ENCODE measurements at regions not wholly inside any gene's neighbourhood (a gene's known extent, or its start where the extent isn't known, plus 50 kb on each side); places are given as distances from the start of the nearest gene placed in this dataset.

GRCh38 chr15:92523176-92523575 is 129.5 kb downstream of the ST8SIA2 start (continued):
- no peak for TF ChIP-seq ELF4 (CRISPR knock-in tag; IDR thresholded peaks at IDR 0.05; ENCODE audit: low read depth)
- no peak for TF ChIP-seq ATF2 (CRISPR knock-in tag; IDR thresholded peaks at IDR 0.05; ENCODE audit: borderline replicate concordance, low read depth)
- TF ChIP-seq NR3C1 (CRISPR knock-in tag; conservative IDR thresholded peaks at IDR 0.05; ENCODE audit: low read depth): no peak
- TF ChIP-seq E2F4 (CRISPR knock-in tag; IDR thresholded peaks at IDR 0.05; ENCODE audit: borderline replicate concordance, low read depth): no peak
- TF ChIP-seq MXD4 (CRISPR knock-in tag; IDR thresholded peaks at IDR 0.05; ENCODE audit: borderline replicate concordance): no peak
- TF ChIP-seq ATF6 (CRISPR knock-in tag; IDR thresholded peaks at IDR 0.05): no peak
- no peak for TF ChIP-seq TCF7 (CRISPR knock-in tag; IDR thresholded peaks at IDR 0.05; ENCODE audit: low read depth)
- no peak for TF ChIP-seq PRRX2 (CRISPR knock-in tag; IDR thresholded peaks at IDR 0.05)
- TF ChIP-seq ZNF219 (CRISPR knock-in tag; IDR thresholded peaks at IDR 0.05; ENCODE audit: borderline replicate concordance): no peak
- no peak for TF ChIP-seq ETV6 (CRISPR knock-in tag; IDR thresholded peaks at IDR 0.05)

GRCh38 chr15:92521624-92522008 is 127.9 kb downstream of the ST8SIA2 start:
- ATAC-seq (peak; percentile 94), DNase-seq (ENCODE audit: low spot score) (peak; percentile 75)
- Mint-ChIP-seq H3K27me3 (ENCODE audit: low read depth) (no peaks in the 10 kb centered on the region), H3K36me3 (peaks cover 3% of the 10 kb centered on the region; the same call in 1 of the 2 replicates), H3K27ac (no peak overlapping the region; the same call in 1 of the 2 replicates), H3K9me3 (peaks cover 5% of the 10 kb centered on the region), H3K4me1 (peaks cover 29% of the 10 kb centered on the region), H3K4me3 (no peak overlapping the region)
- POLR2A ChIA-PET: no interaction called here
- CTCF ChIA-PET: interaction anchor here (0.6 to 3.0 kb wide), 31 partner anchors 11 to 444 kb away, joined by 3 to 35 read pairs (median 4); partner anchors contain the start of gene ST8SIA2
- TF ChIP-seq ZNF396 (CRISPR knock-in tag; IDR thresholded peaks at IDR 0.05; ENCODE audit: borderline replicate concordance): no peak
- TF ChIP-seq USF1 (CRISPR knock-in tag; IDR thresholded peaks at IDR 0.05): 0 out of 2 replicates have a peak, but pooled peaks have one; percentile 22
- no peak for TF ChIP-seq TEAD4 (CRISPR knock-in tag; IDR thresholded peaks at IDR 0.05)
- no peak for TF ChIP-seq SOX15 (CRISPR knock-in tag; IDR thresholded peaks at IDR 0.05)
- TF ChIP-seq CTCF (IDR thresholded peaks at IDR 0.05): peak; percentile 44; the same call in 1 of the 2 replicates
- no peak for TF ChIP-seq PRDM15 (CRISPR knock-in tag; IDR thresholded peaks at IDR 0.05)
- TF ChIP-seq ZNF138 (CRISPR knock-in tag; conservative IDR thresholded peaks at IDR 0.05): no peak
- no peak for TF ChIP-seq ZNF416 (CRISPR knock-in tag; IDR thresholded peaks at IDR 0.05)
- 0 out of 2 replicates have a peak, but pooled peaks have one; percentile 15 for TF ChIP-seq FOXK1 (CRISPR knock-in tag; IDR thresholded peaks at IDR 0.05)
- TF ChIP-seq ZNF219 (CRISPR knock-in tag; IDR thresholded peaks at IDR 0.05; ENCODE audit: borderline replicate concordance): no peak
- TF ChIP-seq MXD4 (CRISPR knock-in tag; IDR thresholded peaks at IDR 0.05; ENCODE audit: borderline replicate concordance): no peak
- no peak for TF ChIP-seq HMGA2 (CRISPR knock-in tag; IDR thresholded peaks at IDR 0.05)
- no peak for TF ChIP-seq ARID4B (CRISPR knock-in tag; IDR thresholded peaks at IDR 0.05; ENCODE audit: borderline replicate concordance)

Measured in WTC11 (cell line).